NB4 (cell line): ENCODE measurements at regions not wholly inside any gene's neighbourhood (a gene's known extent, or its start where the extent isn't known, plus 50 kb on each side); places are given as distances from the start of the nearest gene placed in this dataset.

Source experiments
- DNase-seq: peaks from one replicate; pipeline ENCODE4 v3.0.0; 2010; ENCODE audit warnings: low read depth
- H3K4me3 ChIP-seq: one replicate; pipeline ENCODE4 v1.5.1; 2011; ENCODE audit warnings: mild to moderate bottlenecking, low read depth, low read length, moderate library complexity
- CTCF ChIP-seq: IDR thresholded peaks from one replicate; pipeline ENCODE4 v1.5.1; 2012; ENCODE audit warnings: low read depth, low read length
- MYC ChIP-seq: IDR thresholded peaks from 2 replicates; pipeline ENCODE4 v1.6.1; 2011; ENCODE audit warnings: low read depth, low read length
- POLR2A ChIP-seq: IDR thresholded peaks from 2 replicates; pipeline ENCODE4 v1.6.1; 2011; ENCODE audit warnings: mild to moderate bottlenecking; ENCODE audit not compliant: insufficient read length; ENCODE audit errors: extremely low read depth
- TF ChIP-seq, protein P1 (sequence below): IDR thresholded peaks from 2 replicates; pipeline ENCODE4 v1.6.1; 2011; ENCODE audit warnings: low read depth, low read length

DNA sequence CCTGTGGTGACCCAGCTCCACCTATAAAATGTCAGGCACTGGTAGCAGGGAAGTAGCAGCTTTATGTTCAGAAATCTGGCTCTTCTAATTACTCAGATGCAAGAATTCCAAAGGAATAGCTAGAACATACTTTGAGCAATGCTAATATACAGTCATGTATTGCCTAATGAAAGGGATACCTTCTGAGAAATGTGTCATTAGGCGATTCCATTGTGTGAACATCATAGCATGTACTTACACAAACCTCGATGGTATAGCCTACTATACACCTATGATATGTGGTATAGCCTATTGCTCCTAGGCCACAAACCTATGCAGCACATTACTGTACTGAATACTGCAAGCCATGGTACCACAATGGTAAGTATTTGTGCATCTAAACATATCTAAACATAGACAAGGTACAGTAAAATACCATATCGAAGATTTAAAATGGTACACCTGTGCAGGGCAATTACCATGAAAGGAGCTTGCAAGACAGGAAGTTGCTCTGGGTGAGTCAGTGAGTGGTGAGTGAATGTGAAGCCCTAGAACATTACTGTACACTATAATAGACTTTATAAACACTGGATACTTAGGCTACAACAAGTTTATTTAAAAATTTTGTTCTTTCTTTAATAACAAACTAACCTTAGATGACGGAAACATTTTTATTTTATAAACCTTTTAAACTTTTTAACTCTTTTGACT, 50.3 kb upstream of the ETAA1 start:
- TF ChIP-seq POLR2A (no peak), CTCF (no peak), MYC (no peak)
- TF ChIP-seq, protein P1, sequence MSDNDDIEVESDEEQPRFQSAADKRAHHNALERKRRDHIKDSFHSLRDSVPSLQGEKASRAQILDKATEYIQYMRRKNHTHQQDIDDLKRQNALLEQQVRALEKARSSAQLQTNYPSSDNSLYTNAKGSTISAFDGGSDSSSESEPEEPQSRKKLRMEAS, result no peak
- no peak for DNase-seq

More for the DNA sequence above, 50.3 kb upstream of the ETAA1 start:
- H3K4me3 ChIP-seq, result no peak overlapping the region
